Testis (tissue), 2 donors: ENCODE measurements at regions not wholly inside any gene's neighbourhood (a gene's known extent, or its start where the extent isn't known, plus 50 kb on each side); places are given as distances from the start of the nearest gene placed in this dataset.

Experiments used
- DNase-seq: peaks from one replicate; pipeline ENCODE4 v3.0.0-alpha.2; 2019
- H3K27ac ChIP-seq, 2 donors: fragments of 200-600 bp; sonication (generic); one replicate each; pipeline ENCODE4 v1.5.1; 2019
- H3K27me3 ChIP-seq: fragments of 200-600 bp; sonication (generic); one replicate; pipeline ENCODE4 v1.5.1; 2019
- H3K36me3 ChIP-seq: fragments of 200-600 bp; sonication (generic); one replicate; pipeline ENCODE4 v1.5.1; 2017; ENCODE audit warnings: low read depth; ENCODE audit errors: missing control alignments
- H3K4me1 ChIP-seq: fragments of 200-600 bp; sonication (generic); one replicate; pipeline ENCODE4 v1.5.1; 2019
- H3K4me3 ChIP-seq, 2 donors: fragments of 200-600 bp; sonication (generic); one replicate each; pipeline ENCODE4 v1.5.1; 2017 to 2019
- H3K9me3 ChIP-seq: fragments of 200-600 bp; sonication (generic); one replicate; pipeline ENCODE4 v1.5.1; 2017
- CTCF ChIP-seq, 3 experiments: fragments of 450-650 bp in 2 of 3; fragments of 200-600 bp in 1 of 3; sonication (generic) in 1 of 3; IDR thresholded peaks; one replicate each; pipeline ENCODE4 v1.5.1; 2016 to 2019; ENCODE audit warnings: antibody characterized with exemption in 3 of 3, mild to moderate bottlenecking in 2 of 3, moderate library complexity in 1 of 3
- POLR2A ChIP-seq: fragments of 450-650 bp; IDR thresholded peaks from one replicate; pipeline ENCODE4 v1.6.1; 2017; ENCODE audit warnings: antibody characterized with exemption, mild to moderate bottlenecking, moderate library complexity
- WGBS, 2 donors: methylation state at CpG; one replicate each; pipeline ENCODE4 v1.1.5; 2018; 5-methylcytosine and 5-hydroxymethylcytosine counted together
- intact Hi-C: fragments of 100-400 bp; cut with DNase I; formaldehyde crosslinking; loops from one replicate; pipeline ENCODE4 v1.15.1; 2023; ENCODE audit warnings: low total_unique reads

GRCh38 chr20:48205786-48206185 lies 420.5 kb upstream of the SULF2 start:
- TF ChIP-seq CTCF (IDR thresholded peaks at IDR 0.05) (no peak), POLR2A (no peak)
- no peaks in the 10 kb centered on the region for H3K27me3 ChIP-seq
- DNase-seq: no peak
- H3K4me3 ChIP-seq: no peak overlapping the region
- peaks cover 8% of the 10 kb centered on the region for H3K4me1 ChIP-seq
- no peaks in the 10 kb centered on the region for H3K9me3 ChIP-seq
- H3K27ac ChIP-seq: no peak overlapping the region
- H3K36me3 ChIP-seq: no peaks in the 10 kb centered on the region
- WGBS, 2 donors: 84 to 91% methylated on average over 7 of the region's 7 CpGs
- intact Hi-C loops: no loop called here

GRCh38 chr20:48205281-48205782 lies 420.1 kb upstream of the SULF2 start:
- Histone ChIP-seq H3K9me3 (no peaks in the 10 kb centered on the region), H3K4me3 (no peak overlapping the region), H3K27ac (no peak overlapping the region), H3K4me1 (peaks cover 8% of the 10 kb centered on the region), H3K36me3 (no peaks in the 10 kb centered on the region), H3K27me3 (no peaks in the 10 kb centered on the region)
- intact Hi-C loops: no loop called here
- TF ChIP-seq POLR2A (no peak), CTCF (IDR thresholded peaks at IDR 0.05) (no peak)
- WGBS, 2 donors: 98% methylated on average over 5 of the region's 5 CpGs; no CpG with 5 or more reads in 1 of the 2 donors
- no peak for DNase-seq

GRCh38 chr20:48204499-48204898 lies 419.2 kb upstream of the SULF2 start:
- TF ChIP-seq POLR2A: no peak
- TF ChIP-seq CTCF (IDR thresholded peaks at IDR 0.05): no peak
- intact Hi-C loops: no loop called here
- no peaks in the 10 kb centered on the region for H3K9me3 ChIP-seq
- H3K36me3 ChIP-seq: no peaks in the 10 kb centered on the region
- no peak overlapping the region for H3K27ac ChIP-seq
- H3K4me1 ChIP-seq: peaks cover 8% of the 10 kb centered on the region
- H3K27me3 ChIP-seq: no peaks in the 10 kb centered on the region
- no peak overlapping the region for H3K4me3 ChIP-seq
- no peak for DNase-seq
- WGBS, 2 donors: 92 to 94% methylated on average over 8 to 9 of the region's 9 CpGs

GRCh38 chr20:48203252-48203651 lies 418.0 kb upstream of the SULF2 start:
- DNase-seq: peak; percentile 74
- no peaks in the 10 kb centered on the region for H3K9me3 ChIP-seq
- peak overlapping the region; percentile 4 to 22 for H3K27ac ChIP-seq
- no peak overlapping the region for H3K4me3 ChIP-seq
- WGBS, 2 donors: 38 to 47% methylated on average over 6 of the region's 6 CpGs
- H3K36me3 ChIP-seq: no peaks in the 10 kb centered on the region
- TF ChIP-seq CTCF (IDR thresholded peaks at IDR 0.05) (no peak), POLR2A (no peak)
- H3K27me3 ChIP-seq: no peaks in the 10 kb centered on the region
- H3K4me1 ChIP-seq: peaks cover 8% of the 10 kb centered on the region
- intact Hi-C loops: no loop called here

- Histone ChIP-seq H3K9me3 (no peaks in the 10 kb centered on the region), H3K4me3 (no peak overlapping the region), H3K36me3 (no peaks in the 10 kb centered on the region), H3K27me3 (no peaks in the 10 kb centered on the region), H3K4me1 (peaks cover 8% of the 10 kb centered on the region), H3K27ac (peak overlapping the region; percentile 4 to 24)
- intact Hi-C loops: no loop called here
- WGBS, 2 donors: 83 to 86% methylated on average over 15 to 19 of the region's 19 CpGs
- TF ChIP-seq POLR2A (no peak), CTCF (IDR thresholded peaks at IDR 0.05) (no peak)
- DNase-seq: no peak
Measured at GRCh38 chr20:48202334-48203113, 417.2 kb upstream of the SULF2 start.
